Sigmoid colon (tissue), 4 donors: ENCODE measurements at regions not wholly inside any gene's neighbourhood (a gene's known extent, or its start where the extent isn't known, plus 50 kb on each side); places are given as distances from the start of the nearest gene placed in this dataset.

Experiments
- POLR2A ChIP-seq, 2 donors: fragments of 450-650 bp; IDR thresholded peaks; one replicate each; pipeline ENCODE4 v1.6.1; 2016; ENCODE audit warnings: antibody characterized with exemption in 2 of 2, mild to moderate bottlenecking in 2 of 2, moderate library complexity in 2 of 2
- POLR2AphosphoS5 ChIP-seq, 4 donors: sonication (generic); formaldehyde crosslinking; IDR thresholded peaks; one replicate each; pipeline ENCODE4 v1.6.1; 2017; ENCODE audit warnings: antibody characterized with exemption in 4 of 4
- TF ChIP-seq, protein P1 (sequence below), 4 experiments: fragments of 450-650 bp in 3 of 4; fragments of 200-600 bp in 1 of 4; IDR thresholded peaks; one replicate each; pipeline ENCODE4 v1.5.1; 2016 to 2019; ENCODE audit warnings: antibody characterized with exemption in 4 of 4, mild to moderate bottlenecking in 3 of 4, moderate library complexity in 2 of 4

DNA sequence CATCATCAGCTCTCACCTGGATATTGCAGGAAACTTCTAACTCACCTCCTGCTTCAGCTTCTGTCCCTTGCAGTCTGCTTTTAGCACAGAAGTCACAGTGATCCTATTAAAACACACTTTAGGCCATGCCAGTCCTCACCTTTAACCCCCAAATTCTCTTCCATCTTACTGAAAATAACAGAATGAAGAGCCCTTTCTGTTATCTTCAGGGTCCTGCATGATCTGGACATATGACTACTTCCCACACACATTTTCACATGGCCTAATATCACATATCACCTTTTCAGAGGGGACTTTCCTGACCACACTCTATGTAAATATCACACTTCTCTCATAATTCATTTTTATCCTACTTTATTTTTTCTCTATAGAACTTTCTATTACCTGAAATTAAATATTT is 550.6 kb upstream of the CLINT1 start:
- TF ChIP-seq, protein P1, sequence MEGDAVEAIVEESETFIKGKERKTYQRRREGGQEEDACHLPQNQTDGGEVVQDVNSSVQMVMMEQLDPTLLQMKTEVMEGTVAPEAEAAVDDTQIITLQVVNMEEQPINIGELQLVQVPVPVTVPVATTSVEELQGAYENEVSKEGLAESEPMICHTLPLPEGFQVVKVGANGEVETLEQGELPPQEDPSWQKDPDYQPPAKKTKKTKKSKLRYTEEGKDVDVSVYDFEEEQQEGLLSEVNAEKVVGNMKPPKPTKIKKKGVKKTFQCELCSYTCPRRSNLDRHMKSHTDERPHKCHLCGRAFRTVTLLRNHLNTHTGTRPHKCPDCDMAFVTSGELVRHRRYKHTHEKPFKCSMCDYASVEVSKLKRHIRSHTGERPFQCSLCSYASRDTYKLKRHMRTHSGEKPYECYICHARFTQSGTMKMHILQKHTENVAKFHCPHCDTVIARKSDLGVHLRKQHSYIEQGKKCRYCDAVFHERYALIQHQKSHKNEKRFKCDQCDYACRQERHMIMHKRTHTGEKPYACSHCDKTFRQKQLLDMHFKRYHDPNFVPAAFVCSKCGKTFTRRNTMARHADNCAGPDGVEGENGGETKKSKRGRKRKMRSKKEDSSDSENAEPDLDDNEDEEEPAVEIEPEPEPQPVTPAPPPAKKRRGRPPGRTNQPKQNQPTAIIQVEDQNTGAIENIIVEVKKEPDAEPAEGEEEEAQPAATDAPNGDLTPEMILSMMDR (IDR thresholded peaks at IDR 0.05), result no peak
- TF ChIP-seq POLR2A (IDR thresholded peaks at IDR 0.05), result no peak
- no peak for TF ChIP-seq POLR2AphosphoS5 (IDR thresholded peaks at IDR 0.05)
